ENCODE measurements at regions not wholly inside any gene's neighbourhood (a gene's known extent, or its start where the extent isn't known, plus 50 kb on each side); places are given as distances from the start of the nearest gene placed in this dataset.

DNA sequence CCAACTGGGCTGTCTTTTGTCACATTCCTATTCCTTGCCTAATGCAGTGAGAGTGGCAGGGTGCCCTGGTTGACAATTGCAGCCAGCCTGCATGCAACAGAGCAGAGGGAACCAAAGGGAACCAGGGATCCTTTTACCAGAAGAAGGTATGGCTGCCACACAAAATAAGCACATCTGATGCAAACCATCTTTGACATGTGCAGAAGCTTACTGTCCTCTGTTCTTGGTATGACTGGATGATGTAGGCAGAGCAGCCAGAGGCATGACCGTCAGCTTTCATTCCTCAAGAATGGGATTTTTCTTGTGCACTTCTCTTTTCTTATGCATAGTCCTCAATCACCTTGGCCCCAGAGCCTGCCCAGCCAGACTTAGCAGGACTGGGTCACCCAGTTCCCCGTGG, 116.1 kb downstream of the UQCRFS1 start:
- DNase-seq (ENCODE audit: low read depth) = no peak

DNA sequence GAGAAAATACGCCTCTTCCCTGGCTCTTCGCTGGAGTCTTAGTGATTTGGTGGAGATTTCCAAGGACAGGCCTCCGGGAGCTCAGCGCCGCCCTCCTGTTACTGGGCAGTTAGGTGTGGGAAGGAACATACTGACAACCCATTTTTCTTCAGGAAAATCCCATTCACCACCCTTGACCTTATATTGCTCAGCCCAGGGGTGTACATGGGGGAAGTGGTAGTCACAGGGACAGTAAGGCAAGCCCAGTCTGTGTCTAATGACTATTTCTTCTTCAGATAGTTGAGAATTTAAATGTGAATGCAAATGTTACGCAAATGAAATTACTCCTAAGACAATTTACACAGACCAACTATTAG, 119.4 kb downstream of the UQCRFS1 start:
- no peak for DNase-seq (ENCODE audit: low read depth)

DNA sequence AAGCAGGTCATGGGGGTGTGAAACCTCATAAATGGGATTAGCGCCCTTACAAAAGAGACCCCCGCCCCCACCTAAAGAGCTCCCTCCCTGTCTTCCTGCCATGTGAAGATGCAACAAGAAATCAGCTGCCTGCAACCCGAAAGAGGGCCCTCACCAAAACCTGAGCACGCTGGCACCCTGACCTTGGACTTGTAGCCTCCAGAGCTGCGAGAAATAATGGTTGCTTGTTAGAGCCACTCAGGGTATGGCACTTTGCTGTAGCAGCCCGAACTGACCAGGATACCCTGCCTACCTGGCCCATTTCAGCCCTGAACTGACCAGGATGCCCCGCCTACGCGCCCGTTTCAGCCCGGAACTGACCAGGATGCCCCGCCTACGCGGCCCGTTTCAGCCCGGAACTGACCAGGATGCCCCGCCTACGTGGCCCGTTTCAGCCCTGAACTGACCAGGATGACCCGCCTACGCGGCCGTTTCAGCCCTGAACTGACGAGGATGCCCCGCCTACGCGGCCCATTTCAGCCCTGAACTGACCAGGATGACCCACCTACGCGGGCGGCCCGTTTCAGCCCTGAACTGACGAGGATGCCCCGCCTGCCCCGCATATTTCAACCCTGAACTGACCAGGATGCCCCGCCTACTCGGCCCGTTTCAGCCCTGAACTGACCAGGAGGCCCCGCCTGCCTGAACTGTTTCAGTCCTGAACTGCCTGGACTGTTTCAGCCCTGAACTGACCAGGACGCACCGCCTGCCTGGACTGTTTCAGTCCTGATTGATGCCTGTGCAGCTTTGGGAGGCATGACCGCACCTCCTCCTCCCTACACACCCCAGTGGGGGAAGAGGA, 120.0 kb downstream of the UQCRFS1 start:
- DNase-seq (ENCODE audit: low read depth) = no peak

DNA sequence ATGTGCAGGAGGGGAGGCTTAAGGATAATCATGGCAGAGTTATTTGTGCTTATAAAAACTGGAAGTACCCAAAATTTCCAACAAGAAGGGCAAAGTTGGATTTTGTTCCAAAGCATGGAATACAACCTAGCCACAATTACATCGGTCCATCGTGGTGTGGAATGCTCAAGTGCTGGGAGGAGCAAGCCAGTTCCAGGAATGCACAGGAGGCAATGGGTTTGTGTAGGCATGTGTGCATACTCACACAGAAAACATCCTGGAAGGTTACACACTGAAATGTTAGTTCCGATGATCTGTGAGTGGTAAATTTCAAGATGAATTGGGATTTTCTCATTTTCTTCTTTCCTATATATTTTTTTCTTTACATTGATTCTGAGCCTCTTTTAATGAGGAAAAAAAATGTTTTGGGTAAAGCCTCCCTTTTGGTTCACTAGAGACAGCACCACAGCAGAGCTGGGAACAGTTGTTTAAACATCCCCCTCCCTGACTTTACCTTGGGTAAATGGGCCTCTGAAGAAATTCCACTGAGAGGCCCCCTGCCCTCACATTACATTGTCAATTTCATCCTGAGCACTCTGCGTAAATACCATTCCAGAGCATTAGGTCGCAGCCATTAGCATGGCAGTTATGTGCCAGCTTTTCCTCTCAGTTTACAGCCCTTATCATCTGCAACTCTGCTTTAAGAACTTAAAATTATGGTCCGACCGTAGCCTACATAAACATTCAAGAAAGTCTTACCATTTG, 122.0 kb downstream of the UQCRFS1 start:
- DNase-seq (ENCODE audit: low read depth) = no peak

DNA sequence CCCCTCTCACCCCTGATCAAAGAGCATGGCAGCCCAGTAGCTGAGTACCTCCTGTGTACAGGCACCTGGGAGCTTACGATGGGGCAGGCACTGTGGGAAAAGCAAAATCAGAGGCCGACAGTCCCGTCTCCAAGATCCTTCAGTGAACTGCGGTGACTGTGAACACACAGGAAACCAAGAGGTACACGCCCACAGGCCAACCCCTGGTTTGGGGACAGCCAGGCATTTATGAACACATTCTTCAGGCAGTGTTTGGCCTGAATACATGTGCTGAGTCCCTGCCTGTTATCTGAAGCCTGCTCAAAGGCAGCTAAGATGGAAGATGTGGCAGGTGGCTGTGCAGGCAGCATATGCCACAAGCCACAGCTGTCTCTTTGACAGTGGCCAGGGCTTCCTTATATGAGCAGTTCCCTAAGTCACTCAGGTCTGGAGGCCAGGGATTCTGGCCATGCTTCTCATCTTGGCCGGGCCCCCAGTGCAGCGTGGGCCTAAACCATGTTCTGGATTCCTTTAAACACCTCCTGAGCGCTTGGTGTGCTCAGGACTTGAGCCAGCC, 123.6 kb downstream of the UQCRFS1 start:
- no peak for DNase-seq (ENCODE audit: low read depth)

DNA sequence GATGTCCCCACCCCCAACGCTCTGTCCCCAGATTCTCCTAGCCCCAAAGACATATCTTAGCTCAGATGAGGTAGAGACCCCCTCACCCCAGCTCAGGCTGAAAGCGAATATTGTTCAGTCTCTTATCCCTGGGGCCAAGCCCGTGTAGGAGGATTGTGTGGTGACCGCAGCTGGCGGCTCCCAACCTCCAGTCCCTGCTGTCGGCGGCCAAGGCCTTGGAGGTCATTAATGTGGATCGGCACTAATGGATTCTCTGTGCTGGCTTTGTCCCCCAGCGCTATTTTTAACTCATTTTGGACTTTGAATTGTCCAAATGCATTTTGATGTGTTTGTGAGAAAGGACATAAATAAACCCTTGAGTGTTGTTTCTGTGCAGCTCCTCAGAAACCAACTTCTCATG, 124.2 kb downstream of the UQCRFS1 start:
- no peak for DNase-seq (ENCODE audit: low read depth)

DNA sequence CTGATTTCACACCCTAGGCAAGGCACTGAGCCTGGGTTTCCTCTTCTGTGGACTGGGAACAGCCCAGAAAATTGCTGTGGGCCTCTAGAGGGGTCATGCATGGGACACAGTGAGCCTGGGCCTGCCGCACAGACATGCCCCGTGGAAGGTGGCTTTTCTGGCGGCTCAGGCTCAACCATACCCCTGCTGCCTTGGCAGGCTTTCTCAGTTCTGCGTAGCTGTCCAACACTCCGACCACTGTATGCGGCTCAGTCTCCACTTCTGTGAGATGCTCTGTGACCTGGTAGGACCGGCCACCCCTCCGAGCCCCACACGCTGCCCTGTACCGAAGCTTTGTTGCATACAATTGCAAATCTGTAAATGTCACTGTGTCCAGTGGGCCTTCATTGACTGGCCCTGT, 126.3 kb downstream of the UQCRFS1 start:
- DNase-seq (ENCODE audit: low read depth) = no peak

DNA sequence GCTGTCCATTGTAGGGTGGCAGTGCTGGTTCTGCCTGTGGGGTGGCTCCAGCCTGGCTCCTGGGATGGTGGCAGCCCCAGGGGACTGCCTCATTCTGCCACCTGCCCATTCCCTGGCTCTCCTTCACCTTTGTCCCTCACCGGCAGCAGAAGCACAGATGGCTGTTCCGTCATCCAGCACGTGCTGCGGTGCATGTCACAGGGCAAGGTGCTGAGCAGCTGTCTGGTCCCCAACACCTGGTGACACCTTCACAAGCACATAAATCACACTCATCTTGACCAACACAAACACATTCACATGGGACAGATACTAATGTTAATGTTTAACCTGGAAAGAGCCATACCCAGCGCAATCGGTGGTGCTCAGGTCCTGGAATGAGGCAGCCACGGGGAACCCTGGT, 126.8 kb downstream of the UQCRFS1 start:
- DNase-seq (ENCODE audit: low read depth) = no peak

DNA sequence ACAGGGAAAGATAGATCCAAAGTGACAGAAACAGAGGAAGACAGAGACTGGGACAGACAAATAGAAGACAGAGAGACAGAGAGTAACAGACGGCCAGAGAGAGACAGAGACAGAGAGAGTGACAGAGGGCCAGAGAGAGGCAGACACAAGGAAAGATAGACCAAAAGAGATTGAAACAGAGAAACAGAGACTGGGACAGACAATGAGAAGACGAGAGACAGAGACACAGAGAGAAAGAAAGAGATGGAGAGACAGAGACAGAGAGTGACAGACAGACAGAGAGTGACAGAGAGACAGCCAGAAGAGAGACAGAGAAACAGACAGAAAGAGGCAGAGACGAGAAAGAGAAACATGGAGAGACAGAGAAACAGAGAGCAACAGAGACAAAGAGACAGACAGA, 127.3 kb downstream of the UQCRFS1 start:
- DNase-seq (ENCODE audit: low read depth) = no peak

DNA sequence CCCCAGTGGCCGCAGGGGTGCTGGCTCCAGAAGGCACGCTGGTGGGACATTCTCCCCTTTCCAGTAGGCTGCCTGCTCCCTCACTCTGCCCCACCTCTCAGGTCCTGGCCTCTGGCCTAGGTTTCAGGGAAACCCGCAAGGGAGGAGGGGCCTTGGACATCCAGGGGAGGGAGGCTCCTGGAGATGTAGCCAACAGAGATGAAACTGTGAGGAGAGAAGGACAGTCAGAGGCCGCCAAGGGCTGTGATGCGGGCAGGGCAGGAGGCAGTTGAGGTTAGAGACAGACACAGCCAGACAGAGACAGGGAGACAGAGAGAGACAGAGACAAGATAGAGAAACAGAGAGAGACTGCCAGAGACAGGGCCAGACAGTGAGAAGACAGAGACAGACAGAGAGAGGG, 127.7 kb downstream of the UQCRFS1 start:
- DNase-seq (ENCODE audit: low read depth) = no peak

DNA sequence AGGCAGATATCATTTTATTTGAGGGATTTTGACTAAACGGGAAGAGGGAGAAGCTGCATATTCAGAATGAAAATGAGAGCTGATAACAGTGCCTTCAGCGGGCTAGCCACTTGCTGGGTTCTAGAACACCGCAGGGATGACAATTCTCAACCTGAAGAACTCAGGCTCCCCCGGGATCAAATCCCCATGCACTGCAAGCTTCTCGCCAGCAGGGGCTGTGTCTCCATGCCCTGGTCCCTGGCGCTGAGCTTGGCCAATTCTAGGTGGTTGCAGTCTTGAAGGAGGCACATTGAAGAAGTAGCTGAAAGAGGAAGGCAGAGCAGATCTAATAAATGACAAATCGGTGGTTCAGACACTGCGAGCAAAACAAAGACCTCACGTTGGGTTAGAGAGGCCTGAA, 128.7 kb downstream of the UQCRFS1 start:
- peak; percentile 4 for DNase-seq (ENCODE audit: low read depth)

DNA sequence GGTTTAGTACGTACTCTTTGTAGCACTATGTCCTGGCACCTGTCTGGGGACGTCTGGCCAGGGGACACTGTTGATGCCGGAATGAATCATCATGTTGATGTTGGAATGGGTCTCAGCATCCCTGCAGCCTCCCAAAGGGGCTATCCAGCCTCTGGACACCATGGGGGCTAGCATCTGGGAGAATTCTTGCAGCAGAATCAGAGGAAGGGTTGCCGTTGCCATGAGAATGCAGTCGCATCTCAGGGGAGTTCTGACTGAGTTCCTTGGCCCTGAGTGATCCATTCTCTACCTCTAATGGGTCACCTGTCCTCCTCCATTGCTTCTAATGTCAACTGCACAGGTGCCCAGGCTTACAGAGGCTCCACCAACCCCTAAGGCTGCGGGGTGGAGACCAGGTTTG, 129.1 kb downstream of the UQCRFS1 start:
- no peak for DNase-seq (ENCODE audit: low read depth)

DNA sequence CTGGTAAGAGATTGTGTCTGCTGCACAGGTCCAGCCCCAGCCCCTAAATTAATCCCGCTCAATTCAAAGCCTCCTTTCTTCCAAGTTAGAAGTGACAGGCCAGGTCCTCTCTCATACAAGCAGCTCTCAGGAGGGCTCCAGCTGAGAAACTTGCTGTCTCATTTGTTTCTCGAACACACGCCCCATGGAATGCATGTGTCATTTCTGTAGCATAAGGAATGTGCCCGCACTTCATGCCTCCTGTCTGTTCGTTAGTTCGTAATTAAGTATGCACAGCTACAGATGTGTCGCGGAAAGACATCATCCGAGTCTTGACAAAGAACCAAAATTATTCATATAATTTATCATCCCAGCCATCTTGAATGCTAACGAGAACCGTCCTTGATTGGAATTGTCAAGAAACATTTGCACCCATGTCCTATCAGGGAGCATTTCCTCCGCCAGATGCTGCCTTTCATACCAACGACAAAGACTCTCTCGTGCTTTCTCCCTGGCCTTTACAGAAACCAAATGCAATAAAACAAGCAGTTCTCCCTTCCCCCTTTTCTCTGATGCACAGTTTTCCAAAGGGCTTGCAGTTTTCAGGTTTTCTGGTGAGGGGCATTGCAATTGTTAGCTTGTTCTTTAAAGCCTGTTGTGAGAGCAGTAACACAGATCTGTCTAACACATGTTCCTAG, 133.5 kb downstream of the UQCRFS1 start:
- no peak for DNase-seq (ENCODE audit: low read depth)

DNA sequence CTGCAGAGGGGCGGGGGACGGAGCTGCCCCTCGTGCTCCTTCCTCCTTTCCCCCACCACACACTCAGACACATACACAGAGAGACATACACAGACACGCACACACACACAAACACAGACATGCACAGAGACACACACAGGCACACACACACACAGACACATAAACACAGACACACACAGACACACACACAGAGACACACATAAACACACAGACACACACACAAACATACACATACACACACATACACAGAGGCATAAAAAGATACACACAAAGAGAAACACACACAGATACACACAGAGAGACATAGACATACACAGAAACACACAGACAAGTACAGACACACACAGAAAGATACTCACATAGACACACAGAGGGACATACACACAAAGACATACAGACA, 136.0 kb downstream of the UQCRFS1 start:
- no peak for DNase-seq (ENCODE audit: low read depth)

DNA sequence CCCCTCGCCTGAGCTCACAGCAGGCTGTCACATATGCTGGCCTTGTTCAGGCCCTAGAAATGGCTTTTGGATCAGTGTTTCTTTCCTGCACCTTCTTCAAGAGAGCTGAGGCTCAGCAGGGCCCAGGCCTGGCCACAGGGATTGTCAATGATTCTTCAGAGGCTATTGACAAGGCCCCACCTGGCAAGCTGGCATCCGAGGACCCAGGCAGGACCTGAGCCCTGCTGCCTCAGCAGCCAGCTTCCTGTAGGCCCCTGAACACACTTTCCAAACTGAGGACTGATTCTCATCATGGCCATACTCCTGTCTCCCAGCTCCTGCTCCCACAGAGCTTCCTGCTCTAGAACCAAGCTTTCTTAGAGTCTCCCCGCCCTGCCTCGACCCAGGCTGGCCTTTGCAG, 136.8 kb downstream of the UQCRFS1 start:
- DNase-seq (ENCODE audit: low read depth) = no peak

DNA sequence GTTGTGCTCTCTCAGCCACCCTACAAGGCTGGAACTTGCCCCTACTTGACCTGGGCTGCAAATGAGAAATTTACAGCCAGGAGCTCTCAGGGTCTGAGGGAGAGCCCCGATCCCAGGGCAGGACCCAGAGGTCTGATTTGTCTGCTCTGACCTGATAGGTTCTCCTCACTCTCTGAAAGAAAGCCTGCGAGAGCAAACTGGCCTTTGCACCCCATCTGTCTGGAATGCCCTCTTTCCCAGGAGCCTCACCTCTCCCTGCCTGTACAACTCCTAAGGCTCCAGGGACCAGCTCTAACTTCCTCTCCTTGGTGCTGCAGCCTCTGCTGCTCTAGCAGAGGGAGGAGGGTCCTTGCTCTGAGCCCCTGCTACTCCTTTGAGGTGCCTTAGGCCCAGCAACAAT, 137.8 kb downstream of the UQCRFS1 start:
- DNase-seq (ENCODE audit: low read depth) = no peak

DNA sequence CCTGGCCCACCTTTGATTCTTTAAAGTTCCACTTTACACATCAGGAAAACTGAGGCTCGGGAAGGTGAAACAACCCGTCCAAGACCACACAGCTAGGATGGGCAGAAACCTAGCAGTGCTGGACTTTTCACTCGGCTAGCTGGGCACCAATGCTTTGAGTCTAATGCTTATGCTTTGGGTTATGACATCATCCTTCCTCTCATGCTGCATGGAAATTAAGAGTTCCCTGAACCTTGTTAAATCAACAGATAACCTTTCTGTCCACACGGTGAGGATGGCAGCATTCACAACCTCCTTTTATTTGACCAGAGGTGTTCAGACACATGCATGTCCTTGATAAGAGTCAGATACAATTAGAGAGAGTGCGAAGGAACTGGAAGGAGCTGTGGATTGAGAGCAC, 138.4 kb downstream of the UQCRFS1 start:
- no peak for DNase-seq (ENCODE audit: low read depth)

DNA sequence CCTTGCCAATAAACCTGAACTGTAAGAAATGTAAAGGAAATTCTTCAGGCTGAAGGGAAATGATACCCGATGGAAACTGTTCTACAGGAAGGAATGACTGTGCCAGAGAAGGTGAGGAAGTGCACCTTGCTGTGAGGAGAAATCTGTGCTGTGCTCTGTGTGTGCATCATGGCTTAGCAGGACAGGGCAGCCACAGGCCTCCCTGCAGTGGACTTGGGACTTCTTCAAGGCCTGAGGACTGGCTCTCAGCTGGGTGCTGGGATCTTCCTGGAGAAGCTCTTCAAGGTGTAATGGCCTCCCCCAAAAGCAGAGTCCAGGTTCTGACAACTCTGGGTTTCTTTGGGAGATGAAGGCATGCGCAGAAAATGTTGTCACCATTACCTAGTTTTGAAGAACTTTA, 145.1 kb downstream of the UQCRFS1 start:
- DNase-seq (ENCODE audit: low read depth) = no peak

DNA sequence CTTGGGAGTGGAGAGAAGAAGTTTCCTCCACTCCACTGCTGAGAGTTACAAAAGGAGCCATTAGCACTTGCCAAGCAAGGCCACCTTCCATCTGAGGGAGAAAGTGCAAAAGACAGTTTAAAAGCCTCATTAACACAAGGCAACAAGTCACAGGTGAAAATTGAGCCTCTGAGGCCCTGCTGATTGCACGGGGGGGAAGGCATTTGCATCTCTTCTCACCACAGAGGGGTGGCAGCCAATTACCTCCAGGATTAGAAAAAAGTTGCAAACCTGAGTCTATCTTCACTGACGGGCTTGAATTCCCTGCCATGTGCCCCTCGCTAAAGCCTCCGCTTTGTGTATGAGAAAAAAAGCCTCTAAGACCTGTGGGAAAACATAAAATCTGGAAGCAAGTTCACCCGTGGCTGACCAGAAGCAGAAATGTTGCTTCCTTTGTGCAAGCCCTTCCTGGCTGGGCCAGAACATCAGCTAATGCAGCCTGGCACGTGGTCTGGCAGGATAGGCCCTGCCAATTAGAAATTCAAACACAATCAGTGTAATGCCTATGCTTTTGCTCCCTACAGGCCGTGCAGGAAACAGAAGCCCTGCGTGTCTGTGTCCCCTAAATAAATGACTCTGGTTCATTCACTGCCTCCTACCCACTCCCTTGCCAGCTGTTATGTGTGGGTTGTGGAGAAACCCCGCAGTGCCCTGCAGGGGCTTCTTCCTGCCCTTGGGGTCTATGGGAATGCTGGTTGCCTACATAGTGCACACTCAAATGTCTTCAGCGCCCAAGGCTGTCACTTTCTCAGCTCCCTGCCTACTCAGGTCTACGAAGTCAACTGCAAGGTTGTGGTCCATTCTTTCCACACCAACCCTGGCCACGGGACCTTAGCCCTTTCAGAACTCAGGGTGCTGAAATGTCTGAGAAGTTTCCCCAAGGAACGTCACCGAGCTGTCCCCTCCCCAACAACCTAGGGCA, 150.2 kb downstream of the UQCRFS1 start:
- DNase-seq (ENCODE audit: low read depth) = no peak

DNA sequence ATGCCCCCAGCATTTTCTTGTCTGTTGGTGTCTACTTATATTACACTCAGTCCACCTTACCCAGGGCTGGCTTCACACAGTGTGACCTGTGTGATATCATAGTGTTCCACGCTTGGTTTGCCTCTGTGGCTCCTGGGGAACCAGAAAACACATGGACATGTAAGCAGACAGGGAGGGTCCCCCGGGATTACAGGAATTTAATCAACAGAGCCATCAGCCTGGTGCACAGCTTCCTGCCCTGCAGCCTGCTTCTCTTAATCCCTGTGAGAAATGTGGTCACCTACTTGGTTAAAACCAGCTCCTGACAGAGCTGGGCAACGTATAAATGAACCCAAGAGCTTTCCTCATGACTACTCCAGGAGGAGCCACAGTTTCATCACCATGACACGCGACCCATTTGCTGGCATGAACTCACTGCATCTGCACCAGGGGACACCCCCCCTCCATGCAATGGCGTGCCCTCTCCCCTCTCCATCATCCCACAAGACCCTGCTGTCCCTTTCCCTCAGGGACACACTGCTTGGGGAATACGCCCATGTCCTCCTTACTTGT, 152.1 kb downstream of the UQCRFS1 start:
- no peak for DNase-seq (ENCODE audit: low read depth)

DNA sequence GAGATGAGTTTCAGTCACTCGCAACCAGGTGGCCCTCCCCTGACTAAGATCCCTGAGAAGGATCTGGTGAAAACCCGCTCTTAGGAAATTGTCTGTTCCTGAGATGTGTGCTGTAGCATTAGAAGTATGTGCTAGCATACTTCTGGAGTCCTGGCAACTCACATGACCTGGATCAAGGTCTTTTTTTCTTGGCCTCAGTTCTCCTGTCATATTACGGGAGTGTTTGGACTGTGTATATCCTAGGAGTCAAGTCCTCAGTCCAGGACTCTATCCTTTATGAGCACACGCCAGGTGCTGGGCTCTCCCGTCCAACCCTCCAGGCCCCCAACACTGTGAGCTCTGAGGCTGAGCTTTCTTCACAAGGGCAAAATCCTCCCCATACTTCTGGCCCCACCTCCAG, 156.4 kb downstream of the UQCRFS1 start:
- no peak for DNase-seq (ENCODE audit: low read depth)

All from CMK (cell line).